ENCODE measurements at regions not wholly inside any gene's neighbourhood (a gene's known extent, or its start where the extent isn't known, plus 50 kb on each side); places are given as distances from the start of the nearest gene placed in this dataset.

- Histone ChIP-seq H3K36me3 (ENCODE audit: control insufficient read depth in 2 of 3, insufficient read depth in 3 of 3, low read length in 3 of 3) (no peaks in the 10 kb centered on the region), H3K9ac (ENCODE audit: low read length in 3 of 3) (no peak overlapping the region), H3K4me3 (ENCODE audit: low read length in 3 of 3) (no peak overlapping the region), H3K4me1 (ENCODE audit: control insufficient read depth in 2 of 3, insufficient read depth in 2 of 3, low read depth in 1 of 3, low read length in 3 of 3) (peaks cover 0 to 6% (median 0%) of the 10 kb centered on the region in 3 donors), H3K27me3 (ENCODE audit: control insufficient read depth, insufficient read depth, low read length) (no peaks in the 10 kb centered on the region), H3K27ac (ENCODE audit: low read depth in 2 of 2, low read length in 2 of 2) (no peak overlapping the region), H3K9me3 (ENCODE audit: control insufficient read depth in 2 of 3, insufficient read depth in 1 of 3, low read length in 3 of 3) (no peaks in the 10 kb centered on the region)
- FAIRE-seq (no peak), DNase-seq (no peak)
- TF ChIP-seq CTCF (IDR thresholded peaks at IDR 0.05; ENCODE audit: borderline replicate concordance, extremely low read depth, insufficient read depth): no peak
- intact Hi-C loops (cut with DNase I): no loop called here
Measured at GRCh38 chr2:144832048-144832447, 312.1 kb upstream of the ZEB2 start.

GRCh38 chr2:144830543-144830942 is 310.6 kb upstream of the ZEB2 start:
- H3K36me3 ChIP-seq (ENCODE audit: control insufficient read depth in 2 of 3, insufficient read depth in 3 of 3, low read length in 3 of 3): no peaks in the 10 kb centered on the region
- FAIRE-seq (no peak), DNase-seq (no peak)
- intact Hi-C loops (cut with DNase I): no loop called here
- H3K27ac ChIP-seq (ENCODE audit: low read depth in 2 of 2, low read length in 2 of 2): no peak overlapping the region
- no peaks in the 10 kb centered on the region for H3K27me3 ChIP-seq (ENCODE audit: control insufficient read depth, insufficient read depth, low read length)
- H3K4me1 ChIP-seq (ENCODE audit: control insufficient read depth in 2 of 3, insufficient read depth in 2 of 3, low read depth in 1 of 3, low read length in 3 of 3): peaks cover 0 to 6% (median 0%) of the 10 kb centered on the region in 3 donors
- no peaks in the 10 kb centered on the region for H3K9me3 ChIP-seq (ENCODE audit: control insufficient read depth in 2 of 3, insufficient read depth in 1 of 3, low read length in 3 of 3)
- no peak overlapping the region for H3K9ac ChIP-seq (ENCODE audit: low read length in 3 of 3)
- TF ChIP-seq CTCF (IDR thresholded peaks at IDR 0.05; ENCODE audit: borderline replicate concordance, extremely low read depth, insufficient read depth): no peak
- H3K4me3 ChIP-seq (ENCODE audit: low read length in 3 of 3): no peak overlapping the region

GRCh38 chr2:144827404-144827803 is 307.5 kb upstream of the ZEB2 start:
- no peak for TF ChIP-seq CTCF (IDR thresholded peaks at IDR 0.05; ENCODE audit: borderline replicate concordance, extremely low read depth, insufficient read depth)
- no peak overlapping the region for H3K4me3 ChIP-seq (ENCODE audit: low read length in 3 of 3)
- H3K9ac ChIP-seq (ENCODE audit: low read length in 3 of 3): no peak overlapping the region
- no peaks in the 10 kb centered on the region for H3K36me3 ChIP-seq (ENCODE audit: control insufficient read depth in 2 of 3, insufficient read depth in 3 of 3, low read length in 3 of 3)
- FAIRE-seq: no peak
- DNase-seq: no peak
- intact Hi-C loops (cut with DNase I): no loop called here
- H3K27me3 ChIP-seq (ENCODE audit: control insufficient read depth, insufficient read depth, low read length): no peaks in the 10 kb centered on the region
- no peak overlapping the region for H3K27ac ChIP-seq (ENCODE audit: low read depth in 2 of 2, low read length in 2 of 2)
- no peaks in the 10 kb centered on the region for H3K9me3 ChIP-seq (ENCODE audit: control insufficient read depth in 2 of 3, insufficient read depth in 1 of 3, low read length in 3 of 3)
- no peaks in the 10 kb centered on the region for H3K4me1 ChIP-seq (ENCODE audit: control insufficient read depth in 2 of 3, insufficient read depth in 2 of 3, low read depth in 1 of 3, low read length in 3 of 3)

GRCh38 chr2:144826105-144826504 is 306.2 kb upstream of the ZEB2 start:
- no peak overlapping the region for H3K4me3 ChIP-seq (ENCODE audit: low read length in 3 of 3)

More at GRCh38 chr2:144826105-144826504, 306.2 kb upstream of the ZEB2 start:
- no peak for FAIRE-seq
- Histone ChIP-seq H3K27ac (ENCODE audit: low read depth in 2 of 2, low read length in 2 of 2) (no peak overlapping the region), H3K36me3 (ENCODE audit: control insufficient read depth in 2 of 3, insufficient read depth in 3 of 3, low read length in 3 of 3) (no peaks in the 10 kb centered on the region), H3K4me1 (ENCODE audit: control insufficient read depth in 2 of 3, insufficient read depth in 2 of 3, low read depth in 1 of 3, low read length in 3 of 3) (no peaks in the 10 kb centered on the region), H3K9ac (ENCODE audit: low read length in 3 of 3) (no peak overlapping the region), H3K27me3 (ENCODE audit: control insufficient read depth, insufficient read depth, low read length) (no peaks in the 10 kb centered on the region), H3K9me3 (ENCODE audit: control insufficient read depth in 2 of 3, insufficient read depth in 1 of 3, low read length in 3 of 3) (no peaks in the 10 kb centered on the region)
- intact Hi-C loops (cut with DNase I): no loop called here
- no peak for TF ChIP-seq CTCF (IDR thresholded peaks at IDR 0.05; ENCODE audit: borderline replicate concordance, extremely low read depth, insufficient read depth)
- DNase-seq: no peak

Measured in kidney (tissue), 13 donors.